Tibial nerve (tissue), 4 donors: ENCODE measurements at regions not wholly inside any gene's neighbourhood (a gene's known extent, or its start where the extent isn't known, plus 50 kb on each side); places are given as distances from the start of the nearest gene placed in this dataset.
A peak's percentile ranks its signal among the peaks of the same experiment; 100 is the strongest.

Experiments used
- EP300 ChIP-seq, 2 donors: sonication (generic); formaldehyde crosslinking; IDR thresholded peaks; one replicate each; pipeline ENCODE4 v1.6.1; 2017; ENCODE audit warnings: antibody characterized with exemption in 2 of 2, mild to moderate bottlenecking in 1 of 2
- TF ChIP-seq, protein P1 (sequence below), 5 experiments: fragments of 200-600 bp in 3 of 5; fragments of 450-650 bp in 2 of 5; sonication (generic) in 3 of 5; IDR thresholded peaks; one replicate each; pipeline ENCODE4 v1.5.1; 2016 to 2019; ENCODE audit warnings: antibody characterized with exemption in 5 of 5, mild to moderate bottlenecking in 3 of 5, moderate library complexity in 2 of 5

DNA sequence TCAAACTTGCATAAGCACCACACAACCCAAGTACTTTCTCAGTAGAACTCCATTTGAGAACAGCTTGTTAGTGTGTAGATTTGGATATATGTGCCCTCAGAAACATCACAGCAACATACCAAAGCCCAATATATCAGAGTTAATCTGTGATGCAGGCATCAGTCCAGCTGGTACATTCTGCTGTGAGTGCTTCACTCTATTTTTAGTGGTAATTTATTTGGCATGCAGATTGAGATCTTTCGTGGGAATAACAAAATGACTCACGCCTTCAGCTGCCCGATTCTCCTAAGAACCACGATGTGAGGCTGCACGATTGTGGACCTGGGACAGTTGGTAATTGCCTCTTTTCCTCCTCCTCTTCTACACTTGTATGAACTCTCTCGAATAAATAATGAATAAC lies 730.7 kb downstream of the SQOR start:
- TF ChIP-seq, protein P1, sequence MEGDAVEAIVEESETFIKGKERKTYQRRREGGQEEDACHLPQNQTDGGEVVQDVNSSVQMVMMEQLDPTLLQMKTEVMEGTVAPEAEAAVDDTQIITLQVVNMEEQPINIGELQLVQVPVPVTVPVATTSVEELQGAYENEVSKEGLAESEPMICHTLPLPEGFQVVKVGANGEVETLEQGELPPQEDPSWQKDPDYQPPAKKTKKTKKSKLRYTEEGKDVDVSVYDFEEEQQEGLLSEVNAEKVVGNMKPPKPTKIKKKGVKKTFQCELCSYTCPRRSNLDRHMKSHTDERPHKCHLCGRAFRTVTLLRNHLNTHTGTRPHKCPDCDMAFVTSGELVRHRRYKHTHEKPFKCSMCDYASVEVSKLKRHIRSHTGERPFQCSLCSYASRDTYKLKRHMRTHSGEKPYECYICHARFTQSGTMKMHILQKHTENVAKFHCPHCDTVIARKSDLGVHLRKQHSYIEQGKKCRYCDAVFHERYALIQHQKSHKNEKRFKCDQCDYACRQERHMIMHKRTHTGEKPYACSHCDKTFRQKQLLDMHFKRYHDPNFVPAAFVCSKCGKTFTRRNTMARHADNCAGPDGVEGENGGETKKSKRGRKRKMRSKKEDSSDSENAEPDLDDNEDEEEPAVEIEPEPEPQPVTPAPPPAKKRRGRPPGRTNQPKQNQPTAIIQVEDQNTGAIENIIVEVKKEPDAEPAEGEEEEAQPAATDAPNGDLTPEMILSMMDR (IDR thresholded peaks at IDR 0.05) = no peak
- peak in 1 of 2 donors; percentile 40 for TF ChIP-seq EP300 (IDR thresholded peaks at IDR 0.05)
